ENCODE measurements at regions not wholly inside any gene's neighbourhood (a gene's known extent, or its start where the extent isn't known, plus 50 kb on each side); places are given as distances from the start of the nearest gene placed in this dataset.

DNA sequence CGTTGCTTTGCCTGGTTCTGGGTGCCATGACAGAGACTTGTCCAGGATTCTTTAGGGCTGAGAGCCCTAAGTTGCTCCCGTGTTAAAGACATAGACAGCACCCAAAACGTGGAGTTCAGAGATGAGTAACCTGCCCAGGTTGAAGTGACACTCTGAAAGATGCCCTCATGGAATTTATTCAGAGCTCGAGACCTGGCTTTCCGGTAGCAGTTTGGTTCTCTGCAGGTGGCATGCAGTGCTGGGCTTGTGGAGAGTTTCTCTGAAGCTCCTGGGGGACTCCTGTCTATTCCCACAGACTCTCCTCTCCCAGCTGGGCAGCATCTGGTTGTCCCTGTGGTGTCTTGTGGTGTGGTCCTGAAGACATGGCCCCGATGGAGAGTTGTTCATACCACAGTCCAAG is 241.0 kb downstream of the RHOU start:
- no peak overlapping the region for H3K27ac ChIP-seq (ENCODE audit: low read depth, low read length, poor library complexity, severe bottlenecking)
- H3K27me3 ChIP-seq (replicated peaks; ENCODE audit: insufficient read depth, low read depth, low read length, poor library complexity): no peaks in the 10 kb centered on the region
- TF ChIP-seq EZH2 (IDR thresholded peaks at IDR 0.05; ENCODE audit: borderline replicate concordance, low read depth, low read length, poor library complexity, severe bottlenecking): no peak
- TF ChIP-seq, protein P1, sequence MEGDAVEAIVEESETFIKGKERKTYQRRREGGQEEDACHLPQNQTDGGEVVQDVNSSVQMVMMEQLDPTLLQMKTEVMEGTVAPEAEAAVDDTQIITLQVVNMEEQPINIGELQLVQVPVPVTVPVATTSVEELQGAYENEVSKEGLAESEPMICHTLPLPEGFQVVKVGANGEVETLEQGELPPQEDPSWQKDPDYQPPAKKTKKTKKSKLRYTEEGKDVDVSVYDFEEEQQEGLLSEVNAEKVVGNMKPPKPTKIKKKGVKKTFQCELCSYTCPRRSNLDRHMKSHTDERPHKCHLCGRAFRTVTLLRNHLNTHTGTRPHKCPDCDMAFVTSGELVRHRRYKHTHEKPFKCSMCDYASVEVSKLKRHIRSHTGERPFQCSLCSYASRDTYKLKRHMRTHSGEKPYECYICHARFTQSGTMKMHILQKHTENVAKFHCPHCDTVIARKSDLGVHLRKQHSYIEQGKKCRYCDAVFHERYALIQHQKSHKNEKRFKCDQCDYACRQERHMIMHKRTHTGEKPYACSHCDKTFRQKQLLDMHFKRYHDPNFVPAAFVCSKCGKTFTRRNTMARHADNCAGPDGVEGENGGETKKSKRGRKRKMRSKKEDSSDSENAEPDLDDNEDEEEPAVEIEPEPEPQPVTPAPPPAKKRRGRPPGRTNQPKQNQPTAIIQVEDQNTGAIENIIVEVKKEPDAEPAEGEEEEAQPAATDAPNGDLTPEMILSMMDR (conservative IDR thresholded peaks at IDR 0.05; ENCODE audit: low read depth, low read length): no peak
- POLR2A ChIA-PET (ENCODE audit: low non-redundant PET): no interaction called here
- no peak overlapping the region for H3K4me3 ChIP-seq (ENCODE audit: low read depth, low read length, poor library complexity, severe bottlenecking)
- no peaks in the 10 kb centered on the region for H3K9me3 ChIP-seq (ENCODE audit: low read depth, low read length, poor library complexity, severe bottlenecking)
- BruUV-seq (replicated peaks): no TSS peak
- CTCF ChIA-PET: no interaction called here
- no peaks in the 10 kb centered on the region for H3K36me3 ChIP-seq (ENCODE audit: insufficient read depth, low read length, poor library complexity, severe bottlenecking)
- no peak for DNase-seq (ENCODE audit: low spot score)
- no peaks in the 10 kb centered on the region for H3K4me1 ChIP-seq (ENCODE audit: insufficient read depth, low read length, poor library complexity, severe bottlenecking)
- intact Hi-C loops (cut with micrococcal nuclease; ENCODE audit: unreplicated experiment): no loop called here

DNA sequence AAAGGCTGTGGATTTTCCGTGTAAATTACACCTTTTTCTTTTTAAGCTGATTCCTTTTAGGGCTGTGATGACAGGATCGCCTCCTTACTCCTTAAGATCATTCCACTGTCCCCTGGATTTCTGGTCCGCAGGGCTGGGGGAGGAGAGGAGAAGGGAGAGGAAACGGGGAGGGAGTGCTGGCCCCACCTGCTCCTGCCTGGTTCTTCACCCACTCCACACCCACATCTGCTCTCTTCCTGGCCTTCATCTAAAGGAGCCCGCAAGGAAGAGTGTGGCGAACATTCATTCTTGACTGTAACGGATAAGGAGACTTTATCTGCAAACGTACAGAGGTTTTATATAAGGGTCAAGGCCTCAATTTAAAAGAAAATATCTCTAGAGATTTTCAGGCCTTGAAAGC is 242.0 kb downstream of the RHOU start:
- BruUV-seq (replicated peaks): no TSS peak
- CTCF ChIA-PET: no interaction called here
- no peaks in the 10 kb centered on the region for H3K27me3 ChIP-seq (replicated peaks; ENCODE audit: insufficient read depth, low read depth, low read length, poor library complexity)
- no peak overlapping the region for H3K4me3 ChIP-seq (ENCODE audit: low read depth, low read length, poor library complexity, severe bottlenecking)
- H3K4me1 ChIP-seq (ENCODE audit: insufficient read depth, low read length, poor library complexity, severe bottlenecking): no peaks in the 10 kb centered on the region
- intact Hi-C loops (cut with micrococcal nuclease; ENCODE audit: unreplicated experiment): no loop called here
- H3K9me3 ChIP-seq (ENCODE audit: low read depth, low read length, poor library complexity, severe bottlenecking): no peaks in the 10 kb centered on the region
- POLR2A ChIA-PET (ENCODE audit: low non-redundant PET): no interaction called here
- H3K36me3 ChIP-seq (ENCODE audit: insufficient read depth, low read length, poor library complexity, severe bottlenecking): no peaks in the 10 kb centered on the region
- no peak overlapping the region for H3K27ac ChIP-seq (ENCODE audit: low read depth, low read length, poor library complexity, severe bottlenecking)
- TF ChIP-seq, protein P1 (conservative IDR thresholded peaks at IDR 0.05; ENCODE audit: low read depth, low read length): no peak
- no peak for TF ChIP-seq EZH2 (IDR thresholded peaks at IDR 0.05; ENCODE audit: borderline replicate concordance, low read depth, low read length, poor library complexity, severe bottlenecking)
- no peak for DNase-seq (ENCODE audit: low spot score)

DNA sequence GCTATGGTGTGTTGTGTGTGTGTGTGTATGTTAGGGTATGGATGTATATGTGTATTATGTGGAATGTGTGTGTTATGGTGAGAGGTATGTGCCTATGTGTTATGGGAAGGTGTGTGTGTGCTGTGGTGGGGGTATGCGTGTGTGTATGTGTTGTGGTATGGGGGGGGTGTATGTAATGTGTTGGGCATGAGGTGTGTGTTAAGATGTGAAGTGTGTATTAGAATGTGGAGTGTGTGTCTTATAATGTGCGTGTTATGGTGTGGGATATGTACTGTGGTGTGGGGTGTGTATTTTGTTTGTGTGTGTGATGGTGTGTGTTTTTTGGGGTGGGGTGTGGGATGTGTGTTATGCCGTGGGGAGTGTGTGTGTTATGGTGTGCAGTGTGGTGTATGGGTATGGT is 242.5 kb downstream of the RHOU start:
- Histone ChIP-seq H3K27me3 (replicated peaks; ENCODE audit: insufficient read depth, low read depth, low read length, poor library complexity) (no peaks in the 10 kb centered on the region), H3K4me3 (ENCODE audit: low read depth, low read length, poor library complexity, severe bottlenecking) (no peak overlapping the region), H3K9me3 (ENCODE audit: low read depth, low read length, poor library complexity, severe bottlenecking) (no peaks in the 10 kb centered on the region), H3K4me1 (ENCODE audit: insufficient read depth, low read length, poor library complexity, severe bottlenecking) (no peaks in the 10 kb centered on the region), H3K27ac (ENCODE audit: low read depth, low read length, poor library complexity, severe bottlenecking) (no peak overlapping the region), H3K36me3 (ENCODE audit: insufficient read depth, low read length, poor library complexity, severe bottlenecking) (no peaks in the 10 kb centered on the region)
- DNase-seq (ENCODE audit: low spot score): no peak
- TF ChIP-seq, protein P1 (conservative IDR thresholded peaks at IDR 0.05; ENCODE audit: low read depth, low read length): no peak
- no peak for TF ChIP-seq EZH2 (IDR thresholded peaks at IDR 0.05; ENCODE audit: borderline replicate concordance, low read depth, low read length, poor library complexity, severe bottlenecking)
- ChIA-PET POLR2A (ENCODE audit: low non-redundant PET) (no interaction called here), CTCF (no interaction called here)
- no TSS peak for BruUV-seq (replicated peaks)
- intact Hi-C loops (cut with micrococcal nuclease; ENCODE audit: unreplicated experiment): no loop called here
